SU-DHL-6 (cell line): ENCODE measurements at regions not wholly inside any gene's neighbourhood (a gene's known extent, or its start where the extent isn't known, plus 50 kb on each side); places are given as distances from the start of the nearest gene placed in this dataset.

Experiments
- CTCF ChIP-seq: fragments of 200-600 bp; sonication (generic); IDR thresholded peaks from one replicate; pipeline ENCODE4 v1.5.1; 2017; ENCODE audit warnings: antibody characterized with exemption, mild to moderate bottlenecking, low read length, moderate library complexity; ENCODE audit not compliant: insufficient read depth, poor library complexity, severe bottlenecking
- EZH2phosphoT487 ChIP-seq: fragments of 200-600 bp; sonication (generic), shearing (Covaris generic); conservative IDR thresholded peaks from 2 replicates; pipeline ENCODE4 v1.6.1; 2018; ENCODE audit warnings: mild to moderate bottlenecking, antibody characterized with exemption, low read length, moderate library complexity, mixed read lengths

DNA sequence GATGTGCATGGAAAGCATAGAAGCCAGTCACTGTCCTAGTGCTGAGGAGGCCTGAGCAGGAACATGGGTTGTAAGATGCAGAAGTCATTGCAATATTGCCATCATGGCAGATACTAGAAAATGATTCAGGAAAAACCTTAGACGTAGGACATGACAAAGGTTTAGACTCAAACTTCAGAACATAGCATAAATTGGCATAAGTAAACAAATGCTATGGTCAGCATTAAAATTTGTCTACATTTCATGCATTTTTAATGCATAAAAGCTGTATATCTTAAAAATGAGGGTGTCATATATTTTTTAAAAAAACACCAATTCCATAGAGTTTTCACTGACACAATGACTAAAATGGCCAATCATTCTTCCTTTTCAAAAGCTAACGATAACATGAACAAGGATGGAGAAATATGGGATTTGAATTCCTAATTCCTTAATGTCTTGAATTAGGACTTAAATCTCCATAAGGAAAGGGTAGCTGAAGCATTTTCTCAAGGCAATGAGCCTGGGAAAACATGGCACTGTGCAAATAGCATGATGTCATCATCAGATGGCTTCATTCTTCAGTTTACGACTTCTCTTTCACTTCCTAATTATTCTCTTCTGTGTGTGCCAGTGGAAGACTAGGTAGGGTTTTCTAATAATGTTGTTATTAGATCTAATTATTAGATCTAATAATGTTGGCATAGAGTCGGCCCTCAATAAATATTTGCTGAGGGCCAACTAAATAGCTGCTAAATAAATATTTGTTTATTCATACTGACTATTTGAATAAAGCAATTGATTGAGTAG is 125.1 kb upstream of the FRG1 start:
- TF ChIP-seq CTCF (no peak), EZH2phosphoT487 (no peak)
